ENCODE measurements at regions not wholly inside any gene's neighbourhood (a gene's known extent, or its start where the extent isn't known, plus 50 kb on each side); places are given as distances from the start of the nearest gene placed in this dataset.

GRCh38 chr5:13218518-13218917, 726.0 kb downstream of the DNAH5 start:
- H3K36me3 ChIP-seq (replicated peaks; ENCODE audit: insufficient read depth, low read depth): no peaks in the 10 kb centered on the region
- H4K20me1 ChIP-seq (ENCODE audit: insufficient read depth, poor library complexity, severe bottlenecking): no peaks in the 10 kb centered on the region
- TF ChIP-seq EZH2phosphoT487 (IDR thresholded peaks at IDR 0.05; ENCODE audit: low read depth, severe bottlenecking, unreplicated experiment): no peak
- TF ChIP-seq CTCF (IDR thresholded peaks at IDR 0.05; ENCODE audit: poor library complexity): peak; percentile 19
- no peaks in the 10 kb centered on the region for H3K9me2 ChIP-seq (replicated peaks; ENCODE audit: insufficient read depth)
- 83% methylated on average over 2 of the region's 2 CpGs for WGBS (ENCODE audit: low lambda C conversion rate, missing lambda C conversion rate)
- no peaks in the 10 kb centered on the region for H3K9me3 ChIP-seq (ENCODE audit: low read depth)
- DNase-seq (ENCODE audit: low spot score): peak; percentile 6
- H3K4me1 ChIP-seq (ENCODE audit: insufficient read depth): no peaks in the 10 kb centered on the region
- H3K4me3 ChIP-seq: no peak overlapping the region
- H3K4me2 ChIP-seq: no peak overlapping the region
- no peak overlapping the region for H2AFZ ChIP-seq
- no peak overlapping the region for H3K27ac ChIP-seq
- no peaks in the 10 kb centered on the region for H3K79me2 ChIP-seq
- H3K27me3 ChIP-seq: no peaks in the 10 kb centered on the region

- Histone ChIP-seq H2AFZ (no peak overlapping the region), H3K9me2 (replicated peaks; ENCODE audit: insufficient read depth) (no peaks in the 10 kb centered on the region), H3K9me3 (ENCODE audit: low read depth) (no peaks in the 10 kb centered on the region), H3K4me2 (no peak overlapping the region), H3K4me3 (no peak overlapping the region), H3K27ac (no peak overlapping the region), H3K4me1 (ENCODE audit: insufficient read depth) (no peaks in the 10 kb centered on the region), H3K79me2 (no peaks in the 10 kb centered on the region), H3K27me3 (no peaks in the 10 kb centered on the region), H4K20me1 (ENCODE audit: insufficient read depth, poor library complexity, severe bottlenecking) (no peaks in the 10 kb centered on the region), H3K36me3 (replicated peaks; ENCODE audit: insufficient read depth, low read depth) (no peaks in the 10 kb centered on the region)
- 53% methylated on average over 2 of the region's 2 CpGs for WGBS (ENCODE audit: low lambda C conversion rate, missing lambda C conversion rate)
- no peak for TF ChIP-seq EZH2 (IDR thresholded peaks at IDR 0.05; ENCODE audit: borderline replicate concordance)
- TF ChIP-seq CTCF (IDR thresholded peaks at IDR 0.05; ENCODE audit: poor library complexity): no peak
- no peak for TF ChIP-seq EZH2phosphoT487 (IDR thresholded peaks at IDR 0.05; ENCODE audit: low read depth, severe bottlenecking, unreplicated experiment)
- no peak for DNase-seq (ENCODE audit: low spot score)
Observed at GRCh38 chr5:13217636-13218035, 726.9 kb downstream of the DNAH5 start.

- DNase-seq (ENCODE audit: low spot score): no peak
- Histone ChIP-seq H2AFZ (no peak overlapping the region), H3K9me3 (ENCODE audit: low read depth) (no peaks in the 10 kb centered on the region), H3K4me1 (ENCODE audit: insufficient read depth) (no peaks in the 10 kb centered on the region), H3K27ac (no peak overlapping the region), H4K20me1 (ENCODE audit: insufficient read depth, poor library complexity, severe bottlenecking) (no peaks in the 10 kb centered on the region), H3K4me2 (no peak overlapping the region), H3K36me3 (replicated peaks; ENCODE audit: insufficient read depth, low read depth) (no peaks in the 10 kb centered on the region), H3K79me2 (no peaks in the 10 kb centered on the region), H3K9me2 (replicated peaks; ENCODE audit: insufficient read depth) (no peaks in the 10 kb centered on the region), H3K4me3 (no peak overlapping the region), H3K27me3 (no peaks in the 10 kb centered on the region)
- TF ChIP-seq CTCF (IDR thresholded peaks at IDR 0.05; ENCODE audit: poor library complexity) (no peak), EZH2phosphoT487 (IDR thresholded peaks at IDR 0.05; ENCODE audit: low read depth, severe bottlenecking, unreplicated experiment) (no peak), EZH2 (IDR thresholded peaks at IDR 0.05; ENCODE audit: borderline replicate concordance) (no peak)
Observed at GRCh38 chr5:13215806-13216205, 728.7 kb downstream of the DNAH5 start.

- 47% methylated on average over 2 of the region's 2 CpGs for WGBS (ENCODE audit: low lambda C conversion rate, missing lambda C conversion rate)
- Histone ChIP-seq H3K36me3 (replicated peaks; ENCODE audit: insufficient read depth, low read depth) (no peaks in the 10 kb centered on the region), H3K4me1 (ENCODE audit: insufficient read depth) (no peaks in the 10 kb centered on the region), H3K27me3 (no peaks in the 10 kb centered on the region), H3K27ac (no peak overlapping the region), H2AFZ (no peak overlapping the region), H3K9me3 (ENCODE audit: low read depth) (no peaks in the 10 kb centered on the region), H3K9me2 (replicated peaks; ENCODE audit: insufficient read depth) (no peaks in the 10 kb centered on the region), H3K4me2 (no peak overlapping the region), H3K79me2 (no peaks in the 10 kb centered on the region), H3K4me3 (no peak overlapping the region), H4K20me1 (ENCODE audit: insufficient read depth, poor library complexity, severe bottlenecking) (no peaks in the 10 kb centered on the region)
- DNase-seq (ENCODE audit: low spot score): no peak
- TF ChIP-seq EZH2 (IDR thresholded peaks at IDR 0.05; ENCODE audit: borderline replicate concordance): no peak
- no peak for TF ChIP-seq EZH2phosphoT487 (IDR thresholded peaks at IDR 0.05; ENCODE audit: low read depth, severe bottlenecking, unreplicated experiment)
- TF ChIP-seq CTCF (IDR thresholded peaks at IDR 0.05; ENCODE audit: poor library complexity): no peak
Observed at GRCh38 chr5:13215370-13215769, 729.1 kb downstream of the DNAH5 start.

Data from hepatocyte (in vitro differentiated cells).